H1 (cell line): ENCODE measurements at regions not wholly inside any gene's neighbourhood (a gene's known extent, or its start where the extent isn't known, plus 50 kb on each side); places are given as distances from the start of the nearest gene placed in this dataset.

Source experiments
- CTBP2 ChIP-seq: IDR thresholded peaks from 2 replicates; pipeline ENCODE4 v1.7.0; 2011; ENCODE audit warnings: borderline replicate concordance, mild to moderate bottlenecking, moderate library complexity, mixed read lengths, low read length; ENCODE audit not compliant: insufficient read depth, insufficient read length
- GTF2F1 ChIP-seq: IDR thresholded peaks from 2 replicates; pipeline ENCODE4 v1.6.1; 2012; ENCODE audit warnings: low read depth, low read length, improper control_type of control experiment, borderline replicate concordance
- KDM4A ChIP-seq: IDR thresholded peaks from one replicate; pipeline ENCODE4 v1.7.1; 2012; ENCODE audit warnings: low read depth, mild to moderate bottlenecking, moderate library complexity, low read length, inconsistent platforms; ENCODE audit not compliant: severe bottlenecking
- NRF1 ChIP-seq: IDR thresholded peaks from 2 replicates; pipeline ENCODE4 v1.6.1; 2011; ENCODE audit warnings: mild to moderate bottlenecking, low read depth, low read length, improper control_type of control experiment
- POU5F1 ChIP-seq: IDR thresholded peaks from 2 replicates; pipeline ENCODE4 v1.6.1; 2011; ENCODE audit warnings: low read depth, mild to moderate bottlenecking, low read length, moderate library complexity
- TBP ChIP-seq: IDR thresholded peaks from 2 replicates; pipeline ENCODE4 v1.6.1; 2011; ENCODE audit warnings: low read depth, low read length, improper control_type of control experiment

GRCh38 chr5:125409861-125410536 is 663.6 kb upstream of the ZNF608 start (continued):
- no peak for TF ChIP-seq POU5F1
- no peak for TF ChIP-seq NRF1
- TF ChIP-seq GTF2F1, result no peak
- TF ChIP-seq TBP, result no peak
- TF ChIP-seq CTBP2, result no peak
- no peak for TF ChIP-seq KDM4A
